Myocyte (in vitro differentiated cells): ENCODE measurements at regions not wholly inside any gene's neighbourhood (a gene's known extent, or its start where the extent isn't known, plus 50 kb on each side); places are given as distances from the start of the nearest gene placed in this dataset.

Source experiments
- DNase-seq: peaks from one replicate; pipeline ENCODE4 v3.0.0-alpha.2; 2012; ENCODE audit warnings: low read depth

DNA sequence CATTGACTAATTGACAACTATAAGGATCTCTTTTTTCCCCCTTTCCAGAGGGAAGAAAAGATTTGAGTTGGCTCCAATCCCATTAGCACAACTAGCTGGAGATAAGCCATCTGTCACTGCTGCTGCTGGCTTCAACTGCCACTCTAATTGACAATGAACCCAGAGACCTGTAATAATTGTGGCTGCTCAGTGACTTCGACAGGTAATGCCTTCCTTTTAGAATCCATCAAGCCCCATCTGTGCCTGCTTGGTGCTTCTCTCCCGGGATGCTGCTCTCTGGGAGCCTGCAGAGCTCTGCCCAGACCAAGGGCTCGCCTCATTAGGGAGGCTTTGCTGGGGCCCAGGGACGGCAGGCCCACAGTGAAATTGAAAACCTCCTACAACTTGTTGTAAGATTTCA lies 376.7 kb upstream of the SOX11 start:
- DNase-seq, result no peak

- DNase-seq, result no peak
Measured at GRCh38 chr2:5316001-5316490, 376.1 kb upstream of the SOX11 start.

- no peak for DNase-seq
Measured at GRCh38 chr2:5319493-5319892, 372.7 kb upstream of the SOX11 start.

- no peak for DNase-seq
Measured at GRCh38 chr2:5322396-5322795, 369.8 kb upstream of the SOX11 start.

- DNase-seq, result no peak
Measured at GRCh38 chr2:5325523-5325922, 366.7 kb upstream of the SOX11 start.

GRCh38 chr2:5328826-5329225 lies 363.4 kb upstream of the SOX11 start:
- no peak for DNase-seq

- no peak for DNase-seq
Measured at GRCh38 chr2:5329763-5330162, 362.4 kb upstream of the SOX11 start.

- DNase-seq, result no peak
Measured at GRCh38 chr2:5330961-5331360, 361.2 kb upstream of the SOX11 start.

DNA sequence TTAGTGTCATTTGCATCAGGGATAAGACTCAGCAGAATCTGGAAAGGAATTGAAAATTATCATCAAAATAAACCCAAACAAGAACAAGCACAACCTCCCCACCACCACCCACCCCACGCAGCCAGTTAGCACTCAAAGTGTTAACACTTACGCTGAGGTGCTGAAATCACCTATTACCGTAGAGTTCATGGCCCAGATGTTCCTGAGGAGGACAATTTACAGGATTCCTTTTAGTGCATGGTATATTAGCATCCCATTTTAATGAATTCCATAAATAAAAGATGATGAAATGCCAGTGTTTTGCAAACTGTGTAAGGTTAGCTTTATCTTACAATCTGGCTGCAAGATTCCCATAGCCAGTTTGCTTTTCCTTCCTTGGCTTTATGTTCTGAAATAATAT lies 359.3 kb upstream of the SOX11 start:
- no peak for DNase-seq

DNA sequence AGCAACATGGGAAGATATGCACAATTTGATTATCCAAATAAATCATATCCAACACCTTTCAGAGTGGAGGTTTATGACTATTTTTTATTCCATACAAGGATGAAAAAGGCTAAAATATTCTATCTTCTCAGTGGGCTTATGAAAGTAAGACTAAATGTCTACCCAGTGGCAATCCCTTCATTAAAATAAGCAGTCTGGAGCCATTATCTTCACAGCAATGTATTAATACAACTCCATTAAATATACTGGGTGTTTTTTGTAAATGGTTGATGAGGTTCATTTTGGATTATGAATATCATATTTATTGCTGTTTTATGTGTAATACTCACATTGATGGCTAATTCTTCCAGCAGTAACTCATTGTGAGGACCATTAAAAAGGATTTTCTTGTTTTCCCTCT lies 352.7 kb upstream of the SOX11 start:
- DNase-seq, result no peak

GRCh38 chr2:5343785-5344335 lies 348.3 kb upstream of the SOX11 start:
- DNase-seq, result no peak

- no peak for DNase-seq
Measured at GRCh38 chr2:5352286-5352685, 339.9 kb upstream of the SOX11 start.

- no peak for DNase-seq
Measured at GRCh38 chr2:5353565-5353964, 338.6 kb upstream of the SOX11 start.

DNA sequence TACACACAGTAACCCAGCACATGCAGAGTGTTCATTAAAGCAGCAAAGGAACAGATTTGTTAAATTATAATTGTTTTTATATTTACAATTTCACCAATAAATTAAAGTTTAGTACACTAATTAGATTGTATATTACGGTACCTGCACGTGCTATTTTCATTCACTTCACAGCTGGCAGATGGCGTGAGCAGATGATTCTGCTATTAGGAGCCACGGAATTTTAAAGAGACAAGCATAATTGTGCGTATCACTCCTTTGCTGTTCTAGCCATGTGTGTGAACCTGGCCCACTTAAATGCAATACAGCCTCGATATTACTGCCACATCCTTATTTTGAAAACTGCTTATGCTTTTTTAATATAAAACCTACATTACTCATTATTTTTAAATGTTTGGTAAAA lies 332.8 kb upstream of the SOX11 start:
- no peak for DNase-seq

GRCh38 chr2:5360081-5360480 lies 332.1 kb upstream of the SOX11 start:
- DNase-seq, result no peak

DNA sequence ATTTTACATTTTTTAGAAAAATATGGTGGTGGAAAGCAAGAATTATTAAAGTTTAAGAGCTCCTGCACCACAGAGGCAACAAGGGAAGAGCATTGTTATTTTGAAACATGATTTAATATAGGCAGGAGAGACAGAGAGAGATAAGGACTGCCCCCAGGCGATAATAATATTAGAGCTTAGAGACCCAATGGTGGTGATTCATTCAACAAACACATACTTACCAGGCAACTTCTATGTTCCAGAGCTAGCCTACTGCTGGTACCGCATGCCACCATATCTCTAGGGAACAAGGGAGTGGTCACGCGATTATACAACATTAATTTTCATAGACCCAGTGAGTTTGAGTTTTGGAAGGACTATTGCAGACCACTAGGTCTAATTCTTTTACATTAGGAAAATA lies 327.8 kb upstream of the SOX11 start:
- no peak for DNase-seq

DNA sequence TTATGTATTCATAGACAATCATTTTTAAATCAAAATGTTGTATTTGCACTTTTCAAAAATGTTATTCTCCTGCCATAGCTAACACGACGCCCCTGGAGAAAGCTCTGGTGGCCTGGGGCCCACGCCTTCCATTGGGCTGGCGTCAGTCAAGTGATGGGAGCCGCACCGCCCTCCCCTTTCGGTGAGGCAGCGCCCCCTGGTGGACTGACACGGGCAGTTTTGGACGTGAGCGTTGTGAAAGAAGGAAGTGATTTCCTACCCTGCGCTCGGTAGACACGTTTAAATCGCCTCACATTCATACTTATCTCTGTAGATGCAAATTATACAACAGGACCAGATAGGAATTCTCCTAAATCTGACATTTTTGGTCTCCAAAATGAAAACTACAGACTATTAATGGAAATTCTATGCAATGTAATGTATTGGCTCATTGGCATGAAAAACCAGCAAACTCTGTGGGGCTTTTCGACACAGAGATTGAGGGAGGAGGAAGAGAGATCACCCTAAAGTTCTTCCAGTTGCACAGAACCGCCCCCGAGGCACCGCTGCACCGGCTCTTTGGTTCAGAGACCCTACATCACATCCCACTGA lies 326.2 kb upstream of the SOX11 start:
- DNase-seq, result no peak

- DNase-seq, result no peak
Measured at GRCh38 chr2:5367321-5367720, 324.9 kb upstream of the SOX11 start.

GRCh38 chr2:5368263-5368662 lies 323.9 kb upstream of the SOX11 start:
- DNase-seq, result no peak

- DNase-seq, result no peak
Measured at GRCh38 chr2:5369510-5369909, 322.7 kb upstream of the SOX11 start.

DNA sequence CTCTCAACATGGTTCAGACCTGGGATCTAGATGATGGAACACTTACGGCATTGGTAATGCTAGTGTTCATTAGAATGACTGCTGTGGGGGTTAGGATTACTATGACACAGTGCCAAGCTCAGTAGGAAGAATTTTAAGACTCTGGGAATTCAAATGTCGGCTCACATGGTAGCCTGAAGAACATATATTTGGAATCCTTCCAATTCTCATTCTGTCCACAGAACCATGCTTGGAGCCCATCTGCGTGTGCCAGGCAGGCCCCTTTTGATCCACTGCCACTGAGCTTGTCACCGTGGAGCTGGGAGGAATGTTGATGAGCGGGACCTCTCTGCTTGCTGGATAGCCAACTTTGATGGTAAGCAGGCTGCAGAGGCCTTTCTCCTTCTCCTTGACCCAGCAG lies 322.0 kb upstream of the SOX11 start:
- no peak for DNase-seq

DNA sequence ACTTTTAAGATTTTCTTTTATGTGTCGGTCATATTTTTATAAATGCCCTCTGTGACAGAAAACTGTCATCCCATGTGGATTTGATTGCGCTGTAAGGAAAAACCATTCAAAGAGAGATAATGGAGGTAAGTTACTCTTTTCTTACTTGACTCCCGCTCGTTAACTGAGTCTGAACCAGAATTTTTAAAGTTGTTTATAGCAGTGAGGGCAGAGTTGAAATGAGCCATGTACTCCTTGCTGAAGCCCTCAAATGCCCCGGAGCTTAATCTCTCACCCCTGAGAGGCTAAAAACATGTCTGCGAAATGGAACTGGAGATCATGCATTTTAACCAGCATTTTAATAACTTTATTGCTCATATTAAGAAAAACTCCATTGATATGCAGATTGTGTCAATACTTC lies 320.0 kb upstream of the SOX11 start:
- no peak for DNase-seq

DNA sequence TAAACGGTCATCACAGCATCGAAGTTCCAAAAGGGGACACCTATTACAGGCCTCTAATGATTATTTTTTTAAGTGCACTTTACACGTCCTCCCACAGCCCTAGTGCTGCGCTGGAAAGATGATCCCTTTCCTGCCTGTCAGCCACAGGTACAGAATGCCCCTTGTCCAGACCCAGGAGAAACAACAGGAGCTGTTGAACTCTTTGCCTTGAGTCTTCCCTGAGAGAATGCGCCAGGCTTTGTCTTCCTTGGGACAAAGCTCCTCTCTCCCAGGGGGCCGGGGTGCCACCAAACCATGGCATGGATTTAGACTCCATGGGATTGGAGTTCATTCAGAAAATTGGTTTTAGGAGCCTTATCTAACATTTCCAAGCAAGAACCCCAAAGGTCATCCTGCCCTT lies 319.0 kb upstream of the SOX11 start:
- no peak for DNase-seq

DNA sequence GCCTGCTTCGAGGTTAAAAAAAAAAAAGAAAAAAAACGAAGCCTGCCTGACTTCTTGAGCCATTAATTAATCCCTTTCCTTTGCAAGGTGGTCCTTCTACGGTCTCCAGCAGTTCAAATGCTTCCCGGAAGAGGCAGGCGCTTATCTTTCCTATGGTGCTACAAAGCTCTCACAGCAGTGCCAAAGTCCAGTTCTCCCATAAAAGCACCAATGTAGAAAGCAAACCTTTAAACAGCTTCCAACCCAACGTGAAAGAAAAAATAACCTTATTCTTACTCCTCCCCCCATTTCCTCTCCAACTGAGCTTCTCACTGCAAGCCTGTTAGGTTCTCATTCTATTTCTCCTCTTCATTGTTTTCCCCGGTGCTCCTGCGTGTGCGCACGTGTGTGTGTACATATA lies 317.4 kb upstream of the SOX11 start:
- DNase-seq, result no peak
